ENCODE measurements at regions not wholly inside any gene's neighbourhood (a gene's known extent, or its start where the extent isn't known, plus 50 kb on each side); places are given as distances from the start of the nearest gene placed in this dataset.

GRCh38 chr4:186473933-186474332 lies 81.4 kb downstream of the MTNR1A start:
- no peak for TF ChIP-seq CTCF (IDR thresholded peaks at IDR 0.05)
- no peak for TF ChIP-seq POLR2A (IDR thresholded peaks at IDR 0.05)
